DMS53 (cell line): ENCODE measurements at regions not wholly inside any gene's neighbourhood (a gene's known extent, or its start where the extent isn't known, plus 50 kb on each side); places are given as distances from the start of the nearest gene placed in this dataset.

Source experiments
- DNase-seq: peaks from one replicate; lab custom pipeline; 2025; lab: John Stamatoyannopoulos, UW

DNA sequence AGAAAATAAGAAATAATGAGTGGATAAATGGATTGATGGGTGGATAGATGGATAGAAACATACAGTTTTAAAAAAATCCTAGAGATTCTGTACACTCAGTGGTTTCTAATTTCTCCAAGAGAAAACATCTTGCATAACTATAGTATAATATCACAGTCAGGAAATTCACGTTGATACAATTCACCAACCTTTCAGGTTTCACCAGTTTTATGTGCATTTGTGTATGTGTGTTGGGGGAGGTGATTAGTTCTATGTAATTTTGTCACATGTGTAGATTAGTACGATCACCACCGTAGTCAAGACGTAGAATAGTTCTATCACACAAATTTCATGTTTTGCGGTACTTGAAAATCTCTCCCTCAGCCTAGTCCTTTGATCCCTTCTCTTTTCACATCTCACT, 288.2 kb upstream of the LRATD1 start:
- peak; percentile 3 for DNase-seq

DNA sequence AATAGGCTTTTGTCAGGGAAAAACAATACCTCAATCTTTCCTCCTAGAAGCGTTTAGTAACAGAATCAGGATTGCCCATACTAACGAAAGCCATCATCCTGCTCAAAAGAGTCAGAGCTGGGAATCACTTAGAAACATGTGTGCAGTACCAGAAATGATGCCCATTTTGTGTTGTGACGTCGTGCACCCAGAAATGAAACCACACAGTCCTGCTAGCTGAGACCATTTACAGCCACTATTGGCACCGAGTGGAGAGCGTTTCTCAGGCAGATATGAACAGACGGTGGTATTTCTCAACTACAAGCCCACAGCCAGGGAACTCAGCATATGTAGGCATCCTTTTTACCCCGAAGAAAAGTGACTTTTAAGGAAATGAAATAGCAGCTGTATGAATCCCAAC, 284.3 kb upstream of the LRATD1 start:
- DNase-seq, result no peak

GRCh38 chr2:14350856-14351255, 281.7 kb upstream of the LRATD1 start:
- DNase-seq, result no peak

DNA sequence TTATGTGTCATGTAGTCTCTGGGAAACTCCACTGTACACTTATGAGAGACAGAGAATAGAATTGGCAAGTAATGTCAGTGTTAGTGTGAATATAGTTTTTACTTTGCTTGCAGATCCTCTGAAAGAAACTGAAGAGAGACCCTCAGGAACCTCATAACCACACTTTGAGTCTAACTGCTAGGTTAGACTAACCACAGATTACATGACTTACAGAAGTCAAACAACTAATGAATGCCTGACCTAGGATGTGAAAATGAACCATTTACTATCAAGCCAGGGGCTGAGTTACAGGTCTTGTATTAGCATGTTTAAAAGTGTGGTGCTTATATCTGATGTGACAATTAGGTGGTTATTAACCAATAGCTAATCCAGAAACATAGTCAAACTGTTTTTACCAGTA, 280.4 kb upstream of the LRATD1 start:
- no peak for DNase-seq

DNA sequence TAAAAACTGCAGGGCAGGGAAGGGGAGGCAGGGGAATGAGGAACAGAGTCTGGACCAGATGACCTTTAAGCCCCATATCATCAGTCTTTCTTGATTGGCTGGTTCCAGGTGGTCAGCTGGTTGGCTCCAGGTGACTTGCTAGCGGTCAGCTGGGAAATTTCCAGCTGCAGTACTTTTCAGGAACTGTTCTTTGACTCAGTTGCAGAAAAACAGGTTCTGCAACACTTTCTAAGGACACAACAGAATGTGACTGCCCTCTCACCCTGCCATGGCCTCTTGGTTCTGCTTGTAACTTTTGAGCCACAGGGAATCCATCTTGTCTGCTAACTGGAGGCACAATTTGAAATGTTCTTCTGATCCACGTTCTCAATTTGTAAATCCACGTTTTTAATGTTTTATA, 278.3 kb upstream of the LRATD1 start:
- DNase-seq, result peak; percentile 64

DNA sequence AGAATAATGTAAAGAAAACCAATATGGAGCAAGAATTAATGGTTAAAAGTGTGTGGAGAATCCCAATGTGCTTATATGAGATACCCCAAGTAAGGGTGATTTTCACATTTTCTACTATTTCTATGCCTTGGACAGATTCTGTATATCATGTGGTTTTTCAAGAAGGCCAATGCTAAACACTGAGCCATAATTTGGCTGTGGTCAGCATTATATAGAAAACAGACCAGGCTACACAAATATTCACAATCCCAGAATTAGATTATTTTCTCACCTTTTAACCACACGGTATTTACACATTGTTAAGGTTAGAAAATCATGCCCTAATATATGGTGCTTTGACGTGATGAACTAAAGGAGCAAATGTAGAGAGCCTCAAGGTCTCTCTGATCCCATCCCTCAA, 277.4 kb upstream of the LRATD1 start:
- DNase-seq, result no peak

- DNase-seq, result no peak
These were observed 274.2 kb upstream of the LRATD1 start for GRCh38 chr2:14358339-14358738.

- DNase-seq, result no peak
These were observed 273.7 kb upstream of the LRATD1 start for GRCh38 chr2:14358774-14359173.

GRCh38 chr2:14363137-14363536, 269.4 kb upstream of the LRATD1 start:
- peak; percentile 1 for DNase-seq

DNA sequence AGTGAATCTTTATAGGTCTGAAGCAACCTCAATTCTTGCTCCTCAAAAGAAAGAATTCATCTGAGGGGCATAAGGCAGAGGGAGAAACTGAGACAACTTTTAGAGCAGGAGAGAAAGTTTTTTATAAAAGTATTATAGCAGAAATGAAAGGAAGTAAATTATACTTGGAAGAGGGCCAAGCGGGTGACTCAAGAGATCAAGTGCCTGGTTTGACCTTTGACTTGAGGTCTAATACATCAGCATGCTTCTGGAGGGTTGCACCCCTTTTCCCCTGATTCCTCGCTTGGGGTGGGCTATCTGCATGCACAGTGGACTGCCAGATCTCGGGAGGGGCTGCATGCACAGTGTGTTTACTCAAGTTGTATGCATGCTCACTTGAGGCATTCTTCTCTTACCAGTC, 268.5 kb upstream of the LRATD1 start:
- DNase-seq, result peak; percentile 56

DNA sequence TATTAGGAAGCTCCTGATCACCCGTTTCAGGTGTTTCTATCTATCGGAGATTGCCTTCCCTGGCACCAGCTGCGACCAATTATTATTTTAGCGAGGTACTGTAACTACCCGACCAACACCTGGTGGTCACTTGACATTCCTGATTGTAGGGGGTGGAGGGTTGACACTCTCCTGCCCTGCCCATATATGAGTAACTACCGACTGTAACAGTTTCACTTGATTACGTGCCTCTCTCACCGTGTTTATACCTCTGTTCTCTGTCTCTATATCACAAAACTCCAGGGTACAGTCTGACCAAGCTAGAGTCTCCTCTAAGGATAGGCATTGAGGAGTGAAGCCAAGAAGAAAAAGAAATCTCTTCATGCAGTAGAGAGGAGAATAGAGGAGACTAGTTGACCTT, 268.0 kb upstream of the LRATD1 start:
- DNase-seq, result peak; percentile 53

DNA sequence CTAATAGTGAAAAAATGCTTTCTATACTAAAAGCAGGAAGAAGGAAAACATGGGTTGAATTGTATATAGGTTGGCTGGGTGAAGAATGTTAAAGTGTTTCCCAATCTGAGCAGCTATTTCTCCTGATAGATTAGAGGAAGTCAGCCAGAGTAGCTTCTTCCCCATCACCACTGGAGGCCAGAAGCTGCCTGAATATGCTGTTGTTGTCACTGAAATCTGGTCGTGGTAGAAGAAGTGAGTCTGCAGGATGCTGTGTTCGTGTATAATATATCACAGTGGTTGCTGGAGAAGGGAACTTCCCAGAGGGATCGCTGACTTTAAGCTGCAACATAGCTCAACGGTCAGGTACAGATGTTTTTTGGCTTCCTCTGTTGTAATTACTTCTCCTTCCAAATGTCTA, 247.5 kb upstream of the LRATD1 start:
- peak; percentile 1 for DNase-seq

DNA sequence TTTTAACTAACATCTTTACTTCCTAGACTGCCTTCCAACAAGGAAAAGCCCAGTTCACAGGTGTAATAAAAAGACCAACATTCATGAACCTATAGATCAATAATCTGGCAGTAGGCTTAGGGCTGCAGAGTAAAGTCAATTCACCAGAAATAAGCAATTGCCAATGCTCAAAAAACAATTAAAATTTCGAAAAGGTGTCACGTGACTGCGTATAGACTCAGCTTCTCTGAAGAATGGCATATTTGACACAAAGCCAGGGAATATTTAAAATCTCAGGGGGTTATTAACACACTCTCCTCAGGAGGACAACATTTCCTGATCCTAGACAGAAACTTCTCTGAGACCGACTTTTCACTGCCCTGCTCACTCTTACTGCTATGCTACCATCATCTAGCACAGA, 245.2 kb upstream of the LRATD1 start:
- no peak for DNase-seq

DNA sequence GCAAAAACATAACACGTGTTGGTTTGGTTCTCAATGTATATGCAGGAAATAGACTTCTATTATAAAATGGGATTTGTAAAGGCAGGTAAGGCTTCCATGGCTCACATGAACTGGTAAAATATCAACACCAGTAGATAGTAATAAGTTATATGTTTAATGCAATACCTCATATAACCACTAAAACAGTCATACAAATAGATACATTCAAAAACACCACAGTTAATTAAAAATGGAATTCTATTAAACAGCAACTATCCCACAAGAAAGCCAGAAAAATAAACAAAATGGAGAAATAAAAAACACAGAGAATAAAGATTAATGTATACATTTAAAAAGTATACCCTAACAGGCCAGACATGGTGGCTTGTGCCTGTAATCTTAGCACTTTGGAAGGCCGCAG, 243.8 kb upstream of the LRATD1 start:
- DNase-seq, result no peak

- no peak for DNase-seq
These were observed 235.9 kb upstream of the LRATD1 start for GRCh38 chr2:14396533-14397083.

DNA sequence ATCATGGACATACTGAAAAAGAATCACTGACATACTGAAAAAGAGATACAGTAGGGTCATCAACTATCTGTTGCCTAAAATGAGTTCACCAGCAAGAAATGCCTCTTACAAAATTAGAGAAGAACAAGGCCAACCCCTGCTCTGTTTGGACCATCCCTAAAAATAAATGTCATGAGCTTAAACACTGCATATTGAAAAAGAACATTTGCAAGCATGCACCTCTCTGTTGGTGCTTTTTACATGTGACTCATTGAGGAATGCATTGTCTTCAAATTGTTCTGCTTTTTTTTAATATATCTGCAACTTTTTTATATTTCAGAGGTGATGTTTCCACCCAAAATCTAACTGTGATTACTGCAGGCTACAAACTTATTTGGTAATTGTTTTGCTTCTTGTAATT, 233.9 kb upstream of the LRATD1 start:
- no peak for DNase-seq

DNA sequence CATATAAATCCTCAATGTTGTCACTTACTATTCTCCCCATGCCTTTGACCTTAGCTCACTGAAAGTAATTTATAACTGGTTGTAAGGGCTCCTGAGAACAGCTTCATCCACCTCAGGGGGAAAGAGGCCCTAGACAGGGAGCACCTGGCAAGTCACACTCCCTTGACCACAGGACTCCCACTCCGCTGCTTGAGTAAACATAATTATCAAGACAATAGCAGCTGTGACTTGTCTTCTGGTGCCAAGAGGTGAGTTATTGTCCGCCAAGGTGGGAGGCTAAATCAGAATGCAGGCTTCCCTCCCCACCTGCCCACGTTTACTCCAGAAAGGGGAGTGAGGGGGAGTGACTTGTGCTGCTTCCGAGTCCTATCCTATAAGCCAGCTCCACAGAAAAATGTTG, 230.6 kb upstream of the LRATD1 start:
- peak; percentile 95 for DNase-seq

- DNase-seq, result no peak
These were observed 223.8 kb upstream of the LRATD1 start for GRCh38 chr2:14408695-14409094.

DNA sequence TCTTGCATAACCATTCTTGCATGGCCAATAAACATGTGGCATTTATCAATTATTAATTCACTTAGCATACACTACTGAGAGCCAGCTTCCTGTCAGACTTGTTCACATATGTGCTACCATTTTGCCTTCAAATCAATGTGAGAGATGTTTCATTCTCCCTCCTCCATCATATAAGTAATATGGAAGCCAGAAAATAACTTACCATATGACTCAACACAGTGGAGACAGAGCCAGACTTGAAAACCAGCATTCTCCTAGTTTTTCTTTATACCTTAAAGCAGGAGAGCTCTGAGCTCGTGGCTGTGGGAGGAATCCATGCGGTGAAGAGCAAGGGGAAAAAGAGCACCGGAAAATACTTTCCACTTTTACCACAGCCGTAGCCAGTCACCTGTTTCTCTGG, 215.0 kb upstream of the LRATD1 start:
- DNase-seq, result no peak

DNA sequence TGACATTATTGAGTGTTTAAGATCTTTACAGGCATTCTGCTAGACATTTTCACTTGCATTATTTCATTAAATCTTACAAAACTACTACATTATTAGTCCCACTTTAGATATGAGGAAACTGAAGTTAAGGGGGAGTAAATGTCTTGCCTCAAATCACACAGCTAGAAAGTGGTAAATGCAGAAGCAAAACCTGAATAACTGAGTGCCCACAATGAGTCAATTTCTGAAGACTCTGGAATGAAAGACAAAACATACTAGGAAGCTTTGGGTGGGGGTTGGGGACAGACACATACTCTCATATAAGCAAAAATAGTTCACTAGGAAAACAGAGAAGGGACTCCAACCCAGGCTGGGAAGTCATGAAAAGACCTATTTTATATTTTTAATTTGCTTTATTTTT, 214.4 kb upstream of the LRATD1 start:
- no peak for DNase-seq

DNA sequence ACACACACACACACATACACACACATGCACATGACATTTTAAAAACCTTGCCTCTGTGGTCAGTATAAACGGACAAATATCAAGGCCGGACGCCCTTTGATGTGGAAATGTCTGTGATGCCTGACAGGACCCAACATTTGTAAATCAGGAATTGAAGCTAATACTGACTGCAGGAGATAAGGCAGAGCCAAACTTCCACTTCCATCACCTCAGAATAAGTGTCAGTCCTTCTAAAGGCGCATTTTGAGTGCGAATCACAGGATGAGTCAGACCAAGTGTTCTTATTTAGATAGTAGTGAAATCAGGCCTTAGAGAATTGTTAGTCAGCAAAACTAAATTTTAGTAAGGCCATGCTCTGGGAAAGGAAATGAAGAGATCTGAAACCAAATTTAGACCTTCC, 211.7 kb upstream of the LRATD1 start:
- DNase-seq, result no peak

- no peak for DNase-seq
These were observed 210.1 kb upstream of the LRATD1 start for GRCh38 chr2:14422426-14422825.

- no peak for DNase-seq
These were observed 209.2 kb upstream of the LRATD1 start for GRCh38 chr2:14423145-14423906.
